ENCODE measurements at regions not wholly inside any gene's neighbourhood (a gene's known extent, or its start where the extent isn't known, plus 50 kb on each side); places are given as distances from the start of the nearest gene placed in this dataset.

DNA sequence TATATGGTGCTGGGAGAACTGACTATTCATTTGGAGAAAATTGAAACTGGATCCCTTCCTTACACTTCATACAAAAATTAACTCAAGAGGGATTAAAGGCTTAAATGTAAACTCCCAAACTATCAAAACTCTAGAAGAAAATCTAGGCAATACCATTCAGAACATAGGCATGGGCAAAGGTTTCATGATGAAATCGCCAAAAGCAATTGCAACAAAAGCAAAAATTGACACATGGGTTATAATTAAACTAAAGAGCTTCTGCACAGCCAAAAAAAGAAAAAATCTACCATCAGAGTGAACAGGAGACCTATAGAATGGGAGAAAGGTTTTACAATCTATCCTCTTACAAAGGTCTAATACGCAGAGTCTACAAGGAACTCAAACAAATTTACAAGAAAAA, 851.3 kb upstream of the MAN1A1 start:
- Mint-ChIP-seq H3K36me3 (ENCODE audit: low read depth) (no peaks in the 10 kb centered on the region), H3K27me3 (ENCODE audit: low read depth) (no peaks in the 10 kb centered on the region), H3K4me1 (ENCODE audit: low read depth) (no peaks in the 10 kb centered on the region), H3K9me3 (no peaks in the 10 kb centered on the region), H3K4me3 (no peak overlapping the region), H3K27ac (no peak overlapping the region)
- DNase-seq (ENCODE audit: low spot score): no peak

GRCh38 chr6:120198033-120198432, 848.5 kb upstream of the MAN1A1 start:
- H3K27ac Mint-ChIP-seq: no peak overlapping the region
- no peak overlapping the region for H3K4me3 Mint-ChIP-seq
- H3K27me3 Mint-ChIP-seq (ENCODE audit: low read depth): no peaks in the 10 kb centered on the region
- H3K36me3 Mint-ChIP-seq (ENCODE audit: low read depth): no peaks in the 10 kb centered on the region
- no peaks in the 10 kb centered on the region for H3K4me1 Mint-ChIP-seq (ENCODE audit: low read depth)
- no peaks in the 10 kb centered on the region for H3K9me3 Mint-ChIP-seq
- no peak for DNase-seq (ENCODE audit: low spot score)

GRCh38 chr6:120186080-120186479, 836.5 kb upstream of the MAN1A1 start:
- Mint-ChIP-seq H3K4me1 (ENCODE audit: low read depth) (no peaks in the 10 kb centered on the region), H3K27me3 (ENCODE audit: low read depth) (no peaks in the 10 kb centered on the region), H3K36me3 (ENCODE audit: low read depth) (no peaks in the 10 kb centered on the region), H3K27ac (no peak overlapping the region), H3K4me3 (no peak overlapping the region), H3K9me3 (no peaks in the 10 kb centered on the region)
- DNase-seq (ENCODE audit: low spot score): no peak

- Mint-ChIP-seq H3K27ac (no peak overlapping the region), H3K9me3 (no peaks in the 10 kb centered on the region), H3K36me3 (ENCODE audit: low read depth) (no peaks in the 10 kb centered on the region), H3K4me1 (ENCODE audit: low read depth) (no peaks in the 10 kb centered on the region), H3K27me3 (ENCODE audit: low read depth) (no peaks in the 10 kb centered on the region), H3K4me3 (no peak overlapping the region)
- no peak for DNase-seq (ENCODE audit: low spot score)
Observed at GRCh38 chr6:120173250-120173649, 823.7 kb upstream of the MAN1A1 start.

DNA sequence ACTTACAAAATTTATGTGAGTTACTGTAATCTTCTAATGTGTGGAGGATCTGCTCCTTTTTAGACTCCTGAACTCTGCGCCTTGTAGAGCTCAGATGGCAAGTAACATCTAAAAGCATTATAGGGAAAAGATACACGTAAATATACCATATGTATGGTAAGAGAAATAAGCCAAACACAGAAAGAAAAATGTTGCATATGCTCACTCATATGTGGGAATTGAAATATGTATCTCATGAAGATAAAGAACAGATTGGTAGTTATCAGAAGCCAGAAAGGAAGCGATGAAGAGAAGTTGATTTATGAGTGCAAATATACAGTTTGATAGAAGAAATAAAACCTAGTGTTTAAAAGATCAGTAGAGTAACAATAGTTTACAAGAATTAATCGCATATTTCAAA, 815.0 kb upstream of the MAN1A1 start:
- no peak overlapping the region for H3K27ac Mint-ChIP-seq
- H3K9me3 Mint-ChIP-seq: no peaks in the 10 kb centered on the region
- no peak overlapping the region for H3K4me3 Mint-ChIP-seq
- no peak for DNase-seq (ENCODE audit: low spot score)
- no peaks in the 10 kb centered on the region for H3K36me3 Mint-ChIP-seq (ENCODE audit: low read depth)
- H3K4me1 Mint-ChIP-seq (ENCODE audit: low read depth): no peaks in the 10 kb centered on the region
- H3K27me3 Mint-ChIP-seq (ENCODE audit: low read depth): no peaks in the 10 kb centered on the region

GRCh38 chr6:120157873-120158272, 808.3 kb upstream of the MAN1A1 start:
- no peaks in the 10 kb centered on the region for H3K4me1 Mint-ChIP-seq (ENCODE audit: low read depth)
- H3K36me3 Mint-ChIP-seq (ENCODE audit: low read depth): no peaks in the 10 kb centered on the region
- H3K27ac Mint-ChIP-seq: no peak overlapping the region
- peaks cover 4% of the 10 kb centered on the region for H3K9me3 Mint-ChIP-seq
- DNase-seq (ENCODE audit: low spot score): no peak
- no peak overlapping the region for H3K4me3 Mint-ChIP-seq
- H3K27me3 Mint-ChIP-seq (ENCODE audit: low read depth): no peaks in the 10 kb centered on the region

GRCh38 chr6:120147071-120147871, 797.7 kb upstream of the MAN1A1 start:
- no peak for DNase-seq (ENCODE audit: low spot score)
- H3K27ac Mint-ChIP-seq: no peak overlapping the region
- peaks cover 11% of the 10 kb centered on the region for H3K9me3 Mint-ChIP-seq
- H3K4me3 Mint-ChIP-seq: no peak overlapping the region
- H3K27me3 Mint-ChIP-seq (ENCODE audit: low read depth): no peaks in the 10 kb centered on the region
- no peaks in the 10 kb centered on the region for H3K36me3 Mint-ChIP-seq (ENCODE audit: low read depth)
- H3K4me1 Mint-ChIP-seq (ENCODE audit: low read depth): peaks cover 5% of the 10 kb centered on the region

DNA sequence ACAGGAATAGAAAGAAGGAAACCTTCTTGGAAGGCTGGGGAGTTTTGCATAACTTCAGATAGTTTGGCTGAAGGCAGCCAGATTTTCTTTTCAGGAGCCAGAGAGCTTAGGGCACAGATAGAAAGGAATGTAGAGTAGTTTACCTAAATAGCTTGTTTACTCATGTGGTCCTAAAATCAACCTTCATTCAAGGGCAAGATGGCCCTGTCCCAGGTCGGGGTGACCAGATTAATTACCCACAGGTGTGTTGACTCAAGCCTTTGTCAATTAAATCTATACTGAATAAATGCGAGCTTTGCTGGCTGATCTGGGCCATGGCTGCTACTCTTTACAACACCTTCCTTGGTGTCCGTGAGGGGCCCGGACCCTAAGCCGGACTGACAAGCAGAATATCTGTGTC, 792.0 kb upstream of the MAN1A1 start:
- no peak for DNase-seq (ENCODE audit: low spot score)
- no peak overlapping the region for H3K27ac Mint-ChIP-seq
- H3K4me3 Mint-ChIP-seq: no peak overlapping the region
- H3K27me3 Mint-ChIP-seq (ENCODE audit: low read depth): no peaks in the 10 kb centered on the region
- H3K36me3 Mint-ChIP-seq (ENCODE audit: low read depth): no peaks in the 10 kb centered on the region
- no peaks in the 10 kb centered on the region for H3K4me1 Mint-ChIP-seq (ENCODE audit: low read depth)
- no peaks in the 10 kb centered on the region for H3K9me3 Mint-ChIP-seq

DNA sequence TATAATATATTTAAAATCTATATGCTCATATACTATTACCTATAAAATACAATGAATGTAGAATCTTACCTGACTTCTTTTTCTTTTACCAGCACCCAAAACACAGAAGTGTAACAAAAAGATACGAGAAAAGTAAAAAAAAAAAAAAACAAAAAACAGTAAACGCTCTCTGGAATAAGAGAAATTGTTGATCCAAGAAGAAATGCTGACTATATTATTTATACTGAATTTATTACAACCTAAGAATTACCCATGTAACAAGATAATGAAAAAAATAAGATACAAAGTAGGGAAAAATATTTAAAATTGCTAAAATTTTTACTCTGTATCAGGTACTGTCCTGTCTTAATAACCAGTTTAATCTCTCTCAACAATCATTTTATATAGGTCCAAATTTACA, 787.9 kb upstream of the MAN1A1 start:
- H3K36me3 Mint-ChIP-seq (ENCODE audit: low read depth): no peaks in the 10 kb centered on the region
- no peaks in the 10 kb centered on the region for H3K4me1 Mint-ChIP-seq (ENCODE audit: low read depth)
- H3K27ac Mint-ChIP-seq: no peak overlapping the region
- no peaks in the 10 kb centered on the region for H3K27me3 Mint-ChIP-seq (ENCODE audit: low read depth)
- no peaks in the 10 kb centered on the region for H3K9me3 Mint-ChIP-seq
- no peak overlapping the region for H3K4me3 Mint-ChIP-seq
- DNase-seq (ENCODE audit: low spot score): no peak

- H3K9me3 Mint-ChIP-seq: no peaks in the 10 kb centered on the region
- no peaks in the 10 kb centered on the region for H3K27me3 Mint-ChIP-seq (ENCODE audit: low read depth)
- no peak overlapping the region for H3K27ac Mint-ChIP-seq
- no peak for DNase-seq (ENCODE audit: low spot score)
- H3K36me3 Mint-ChIP-seq (ENCODE audit: low read depth): no peaks in the 10 kb centered on the region
- H3K4me1 Mint-ChIP-seq (ENCODE audit: low read depth): no peaks in the 10 kb centered on the region
- no peak overlapping the region for H3K4me3 Mint-ChIP-seq
Observed at GRCh38 chr6:120129228-120129627, 779.7 kb upstream of the MAN1A1 start.

GRCh38 chr6:120122401-120122800, 772.8 kb upstream of the MAN1A1 start:
- H3K4me3 Mint-ChIP-seq: no peak overlapping the region

GRCh38 chr6:120116343-120116742, 766.8 kb upstream of the MAN1A1 start:
- DNase-seq (ENCODE audit: low spot score): no peak
- no peaks in the 10 kb centered on the region for H3K9me3 Mint-ChIP-seq
- H3K27ac Mint-ChIP-seq: no peak overlapping the region
- no peaks in the 10 kb centered on the region for H3K36me3 Mint-ChIP-seq (ENCODE audit: low read depth)
- H3K4me3 Mint-ChIP-seq: no peak overlapping the region
- H3K4me1 Mint-ChIP-seq (ENCODE audit: low read depth): no peaks in the 10 kb centered on the region
- H3K27me3 Mint-ChIP-seq (ENCODE audit: low read depth): no peaks in the 10 kb centered on the region

More at GRCh38 chr6:120122401-120122800, 772.8 kb upstream of the MAN1A1 start:
- H3K36me3 Mint-ChIP-seq (ENCODE audit: low read depth): no peaks in the 10 kb centered on the region
- no peak overlapping the region for H3K27ac Mint-ChIP-seq
- no peaks in the 10 kb centered on the region for H3K27me3 Mint-ChIP-seq (ENCODE audit: low read depth)
- H3K4me1 Mint-ChIP-seq (ENCODE audit: low read depth): no peaks in the 10 kb centered on the region
- no peaks in the 10 kb centered on the region for H3K9me3 Mint-ChIP-seq
- no peak for DNase-seq (ENCODE audit: low spot score)

- no peak for DNase-seq (ENCODE audit: low spot score)
- no peak overlapping the region for H3K27ac Mint-ChIP-seq
- H3K4me3 Mint-ChIP-seq: no peak overlapping the region
- no peaks in the 10 kb centered on the region for H3K36me3 Mint-ChIP-seq (ENCODE audit: low read depth)
- H3K4me1 Mint-ChIP-seq (ENCODE audit: low read depth): no peaks in the 10 kb centered on the region
- no peaks in the 10 kb centered on the region for H3K27me3 Mint-ChIP-seq (ENCODE audit: low read depth)
- no peaks in the 10 kb centered on the region for H3K9me3 Mint-ChIP-seq
Observed at GRCh38 chr6:120112980-120113379, 763.4 kb upstream of the MAN1A1 start.

DNA sequence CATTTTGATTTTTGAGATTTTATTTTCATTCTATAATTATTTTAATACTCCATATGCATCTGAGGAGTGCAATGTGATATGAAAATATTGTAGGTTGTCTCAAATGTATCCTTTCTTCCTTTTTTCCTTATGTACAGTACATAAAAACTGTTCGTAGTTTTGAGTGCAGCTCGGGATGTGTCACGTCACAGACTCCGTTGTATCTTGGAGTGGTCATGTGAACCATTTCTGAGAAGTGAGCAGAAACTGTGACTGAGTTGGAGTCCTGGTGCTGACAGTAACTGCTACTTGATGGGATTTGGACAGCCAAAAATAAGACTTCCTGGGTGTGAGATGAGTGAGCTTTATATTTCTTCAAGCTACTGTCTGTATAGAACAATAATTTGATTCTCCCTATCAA, 761.4 kb upstream of the MAN1A1 start:
- DNase-seq (ENCODE audit: low spot score): no peak
- H3K4me1 Mint-ChIP-seq (ENCODE audit: low read depth): no peaks in the 10 kb centered on the region
- no peaks in the 10 kb centered on the region for H3K9me3 Mint-ChIP-seq
- H3K4me3 Mint-ChIP-seq: no peak overlapping the region
- H3K36me3 Mint-ChIP-seq (ENCODE audit: low read depth): no peaks in the 10 kb centered on the region
- H3K27ac Mint-ChIP-seq: no peak overlapping the region
- H3K27me3 Mint-ChIP-seq (ENCODE audit: low read depth): no peaks in the 10 kb centered on the region
